B cell (primary cell): ENCODE measurements at regions not wholly inside any gene's neighbourhood (a gene's known extent, or its start where the extent isn't known, plus 50 kb on each side); places are given as distances from the start of the nearest gene placed in this dataset.

Source experiments
- ATAC-seq: fragments of 200-7000 bp; cut with Tn5 transposase; one replicate; pipeline ENCODE4 v1.10.0; 2021; ENCODE audit warnings: low read depth, mild to moderate bottlenecking, moderate number of reproducible peaks, moderate library complexity
- CTCF ChIA-PET: fragments of 350-600 bp; sonication (Branson Sonifier 250); formaldehyde crosslinking; loops from one replicate; lab custom pipeline; 2021; ENCODE audit warnings: antibody characterized with exemption, inconsistent platforms; lab: Charles Lee
- POLR2A ChIA-PET: fragments of 350-600 bp; sonication (Branson Sonifier 250); formaldehyde crosslinking; loops from one replicate; lab custom pipeline; 2021; ENCODE audit warnings: antibody characterized with exemption; lab: Charles Lee
- DNase-seq: peaks from one replicate; pipeline ENCODE4 v3.0.0; 2013
- H2AFZ ChIP-seq: 2 replicates; pipeline ENCODE4 v1.6.1; 2012; ENCODE audit warnings: mild to moderate bottlenecking, low read depth, low read length; ENCODE audit not compliant: insufficient read depth, poor library complexity, severe bottlenecking
- H3K27ac ChIP-seq, 2 donors: 1 replicate in 1 of 2; 2 replicates in 1 of 2; pipeline ENCODE4 v1.5.1; 2012 to 2013; ENCODE audit warnings: low read length in 2 of 2, mild to moderate bottlenecking in 2 of 2, moderate library complexity in 1 of 2
- H3K27me3 ChIP-seq, 4 experiments: fragments of 200-600 bp in 1 of 4; sonication (generic) in 1 of 4; replicated peaks in 1 of 4; 1 replicate in 2 of 4; 2 replicates in 2 of 4; pipeline versions ENCODE4 v1.6.1 to v1.7.0; 2013 to 2016; ENCODE audit warnings: low read length in 3 of 4, mild to moderate bottlenecking in 2 of 4, mixed read lengths in 1 of 4, moderate library complexity in 1 of 4; ENCODE audit not compliant: insufficient read depth in 4 of 4, control insufficient read depth in 3 of 4; ENCODE audit errors: control extremely low read depth in 1 of 4
- H3K36me3 ChIP-seq, 2 experiments: replicated peaks in 1 of 2; 1 replicate in 1 of 2; 2 replicates in 1 of 2; pipeline versions ENCODE4 v1.6.1 to v1.7.1; 2013; ENCODE audit warnings: low read length in 1 of 2; ENCODE audit not compliant: insufficient read depth in 2 of 2, control insufficient read depth in 1 of 2; ENCODE audit errors: control extremely low read depth in 1 of 2, extremely low read depth in 1 of 2
- H3K4me1 ChIP-seq, 2 donors: fragments of 200-600 bp in 1 of 2; sonication (generic) in 1 of 2; 1 replicate in 1 of 2; 2 replicates in 1 of 2; pipeline versions ENCODE4 v1.5.1 to v1.6.1; 2013 to 2017; ENCODE audit warnings: low read length in 2 of 2; ENCODE audit not compliant: control insufficient read depth in 2 of 2, insufficient read depth in 2 of 2
- H3K4me2 ChIP-seq: replicated peaks from 2 replicates; pipeline ENCODE3; 2012; ENCODE audit warnings: mild to moderate bottlenecking, low read depth, low read length; ENCODE audit not compliant: poor library complexity, severe bottlenecking
- H3K4me3 ChIP-seq, 5 experiments: fragments of 200-600 bp in 1 of 5; sonication (generic) in 1 of 5; 1 replicate in 3 of 5; 2 replicates in 2 of 5; pipeline versions ENCODE4 v1.5.1 to v1.7.0; 2011 to 2016; ENCODE audit warnings: low read length in 4 of 5, mild to moderate bottlenecking in 4 of 5, low read depth in 2 of 5, control low read depth in 1 of 5, moderate library complexity in 1 of 5; ENCODE audit not compliant: insufficient read depth in 1 of 5; ENCODE audit errors: control extremely low read depth in 1 of 5, extremely low read depth in 1 of 5
- H3K79me2 ChIP-seq: fragments of 200-600 bp; sonication (generic); one replicate; pipeline ENCODE4 v1.6.0; 2016; ENCODE audit warnings: low read length; ENCODE audit not compliant: control insufficient read depth, insufficient read depth
- H3K9ac ChIP-seq: fragments of 200-600 bp; sonication (generic); 2 replicates; pipeline ENCODE4 v1.6.1; 2017; ENCODE audit warnings: mild to moderate bottlenecking, low read length, moderate library complexity
- H3K9me3 ChIP-seq, 3 donors: one replicate each; pipeline versions ENCODE4 v1.6.1 to v1.7.1; 2013; ENCODE audit warnings: low read length in 2 of 3; ENCODE audit not compliant: control insufficient read depth in 2 of 3, insufficient read depth in 1 of 3; ENCODE audit errors: control extremely low read depth in 1 of 3
- H4K20me1 ChIP-seq: 2 replicates; pipeline ENCODE4 v1.6.0; 2012; ENCODE audit warnings: mild to moderate bottlenecking, low read length; ENCODE audit not compliant: insufficient read depth, control insufficient read depth, poor library complexity, severe bottlenecking
- H3K27ac Mint-ChIP-seq: one replicate; pipeline ENCODE4 v1.8.0; 2021; ENCODE audit warnings: mixed read lengths
- H3K27me3 Mint-ChIP-seq: one replicate; pipeline ENCODE4 v1.8.0; 2021; ENCODE audit warnings: mixed read lengths
- H3K4me1 Mint-ChIP-seq: one replicate; pipeline ENCODE4 v1.8.0; 2021; ENCODE audit warnings: mixed read lengths
- H3K4me3 Mint-ChIP-seq: one replicate; pipeline ENCODE4 v1.8.0; 2021; ENCODE audit warnings: mixed read lengths
- H3K9me3 Mint-ChIP-seq: one replicate; pipeline ENCODE4 v1.8.0; 2022; ENCODE audit warnings: mixed read lengths; ENCODE audit not compliant: insufficient read depth
- CTCF ChIP-seq: fragments of 200-600 bp; IDR thresholded peaks from one replicate; pipeline ENCODE4 v1.8.0; 2022; ENCODE audit warnings: antibody characterized with exemption, mild to moderate bottlenecking
- EZH2 ChIP-seq: IDR thresholded peaks from 2 replicates; pipeline ENCODE4 v1.6.1; 2012; ENCODE audit warnings: borderline replicate concordance, low read depth, mild to moderate bottlenecking, moderate library complexity, low read length; ENCODE audit not compliant: insufficient read depth, poor library complexity, severe bottlenecking
- whole genome bisulfite sequencing: methylation state at CpG from one replicate; pipeline ENCODE4 v1.1.5; 2013; ENCODE audit warnings: missing lambda C conversion rate; ENCODE audit not compliant: insufficient coverage; 5-methylcytosine and 5-hydroxymethylcytosine counted together
- intact Hi-C: fragments of 100-400 bp; cut with micrococcal nuclease; formaldehyde crosslinking; loops from one replicate; pipeline ENCODE4 v1.10.0; 2022

GRCh38 chr14:83196236-83196635 is 1662.6 kb upstream of the SEL1L start:
- no peaks in the 10 kb centered on the region for H4K20me1 ChIP-seq
- H3K4me2 ChIP-seq, result no peak overlapping the region
- intact Hi-C loops, result no loop called here
- TF ChIP-seq EZH2 (no peak), CTCF (no peak)
- H3K9me3 ChIP-seq, result peaks cover 0 to 2% (median 2%) of the 10 kb centered on the region in 3 donors
- DNase-seq, result no peak
- no peaks in the 10 kb centered on the region for H3K36me3 ChIP-seq
- POLR2A ChIA-PET, result no interaction called here
- Mint-ChIP-seq H3K27me3 (no peaks in the 10 kb centered on the region), H3K27ac (no peak overlapping the region), H3K4me3 (no peak overlapping the region), H3K4me1 (no peaks in the 10 kb centered on the region), H3K9me3 (peaks cover 2% of the 10 kb centered on the region)
- CTCF ChIA-PET, result no interaction called here
- H3K27me3 ChIP-seq, result no peaks in the 10 kb centered on the region
- no peaks in the 10 kb centered on the region for H3K79me2 ChIP-seq
- no CpG with 5 or more reads among the region's 1 CpG for WGBS
- no peak overlapping the region for H3K9ac ChIP-seq
- ATAC-seq, result no peak
- H3K4me3 ChIP-seq, result no peak overlapping the region
- H2AFZ ChIP-seq, result no peak overlapping the region
- H3K4me1 ChIP-seq, result no peaks in the 10 kb centered on the region
- no peak overlapping the region for H3K27ac ChIP-seq

DNA sequence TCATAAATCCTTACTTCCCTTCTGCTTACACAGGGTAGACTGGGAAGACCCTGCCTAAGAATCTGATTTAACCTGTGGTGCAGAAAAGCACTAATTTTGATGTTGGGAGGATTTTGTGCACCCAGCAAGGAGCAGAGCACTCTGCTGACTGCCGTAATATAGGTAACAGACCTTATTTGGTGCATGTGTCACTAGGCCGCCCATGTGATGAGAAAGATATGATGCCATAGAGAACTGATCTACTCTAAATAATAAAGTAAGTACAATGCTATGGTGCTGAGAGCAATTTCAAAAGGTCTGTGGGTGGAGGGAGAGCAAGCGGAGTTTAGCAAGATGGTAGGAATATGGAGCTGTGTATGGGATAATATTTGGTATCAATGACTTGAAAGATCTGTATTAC is 1663.6 kb upstream of the SEL1L start:
- Histone ChIP-seq H4K20me1 (no peaks in the 10 kb centered on the region), H3K9me3 (peaks cover 0 to 2% (median 2%) of the 10 kb centered on the region in 3 donors), H3K27me3 (no peaks in the 10 kb centered on the region), H2AFZ (no peak overlapping the region), H3K4me3 (no peak overlapping the region), H3K27ac (no peak overlapping the region), H3K4me1 (no peaks in the 10 kb centered on the region), H3K79me2 (no peaks in the 10 kb centered on the region), H3K4me2 (no peak overlapping the region), H3K36me3 (no peaks in the 10 kb centered on the region), H3K9ac (no peak overlapping the region)
- DNase-seq, result no peak
- Mint-ChIP-seq H3K27ac (no peak overlapping the region), H3K4me3 (no peak overlapping the region), H3K27me3 (no peaks in the 10 kb centered on the region), H3K4me1 (no peaks in the 10 kb centered on the region), H3K9me3 (peaks cover 2% of the 10 kb centered on the region)
- intact Hi-C loops, result no loop called here
- WGBS, result no CpG with 5 or more reads among the region's 3 CpGs
- no peak for ATAC-seq
- CTCF ChIA-PET, result no interaction called here
- TF ChIP-seq CTCF (no peak), EZH2 (no peak)
- POLR2A ChIA-PET, result no interaction called here
